ENCODE measurements at regions not wholly inside any gene's neighbourhood (a gene's known extent, or its start where the extent isn't known, plus 50 kb on each side); places are given as distances from the start of the nearest gene placed in this dataset.
"Not testable (repeated sequence)": the region's sequence is repeated elsewhere in the genome, so short reads cannot be mapped to it uniquely, and the experiment has no call there.

DNA sequence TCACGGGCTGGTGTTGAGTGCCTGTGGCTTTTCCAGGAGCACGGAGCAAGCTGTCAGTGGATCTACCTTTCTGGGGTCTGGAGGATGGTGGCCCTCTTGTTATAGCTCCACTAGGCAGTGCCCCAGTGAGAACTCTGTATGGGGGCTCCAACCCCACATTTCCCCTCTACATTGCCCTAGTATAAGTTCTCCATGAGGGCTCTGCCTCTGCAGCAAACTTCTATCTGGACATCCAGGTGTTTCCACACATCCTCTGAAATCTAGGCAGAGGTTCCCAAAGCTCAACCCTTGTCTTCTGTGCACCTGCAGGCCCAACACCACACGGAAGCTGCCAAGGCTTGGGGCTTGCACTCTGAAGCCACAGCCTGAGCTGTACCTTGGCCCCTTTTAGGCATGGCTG lies 157.3 kb downstream of the MRPL39 start:
- H3K4me1 Mint-ChIP-seq, result peaks cover 4% of the 10 kb centered on the region
- H3K36me3 ChIP-seq (replicated peaks in 1 of 2; ENCODE audit: control extremely low read depth in 1 of 2, control insufficient read depth in 1 of 2, extremely low read depth in 1 of 2, insufficient read depth in 2 of 2, low read length in 1 of 2), result no peaks in the 10 kb centered on the region
- H3K4me3 Mint-ChIP-seq, result no peak overlapping the region
- intact Hi-C loops (cut with micrococcal nuclease), result no loop called here
- H3K27me3 ChIP-seq (replicated peaks in 1 of 4; ENCODE audit: control extremely low read depth in 1 of 4, control insufficient read depth in 3 of 4, insufficient read depth in 4 of 4, low read length in 3 of 4), result no peaks in the 10 kb centered on the region
- H3K9ac ChIP-seq (ENCODE audit: low read length), result no peak overlapping the region
- no peaks in the 10 kb centered on the region for H4K20me1 ChIP-seq (ENCODE audit: control insufficient read depth, insufficient read depth, low read length, poor library complexity, severe bottlenecking)
- TF ChIP-seq EZH2 (IDR thresholded peaks at IDR 0.05; ENCODE audit: borderline replicate concordance, insufficient read depth, low read depth, low read length, poor library complexity, severe bottlenecking), result no peak
- TF ChIP-seq, protein P1, sequence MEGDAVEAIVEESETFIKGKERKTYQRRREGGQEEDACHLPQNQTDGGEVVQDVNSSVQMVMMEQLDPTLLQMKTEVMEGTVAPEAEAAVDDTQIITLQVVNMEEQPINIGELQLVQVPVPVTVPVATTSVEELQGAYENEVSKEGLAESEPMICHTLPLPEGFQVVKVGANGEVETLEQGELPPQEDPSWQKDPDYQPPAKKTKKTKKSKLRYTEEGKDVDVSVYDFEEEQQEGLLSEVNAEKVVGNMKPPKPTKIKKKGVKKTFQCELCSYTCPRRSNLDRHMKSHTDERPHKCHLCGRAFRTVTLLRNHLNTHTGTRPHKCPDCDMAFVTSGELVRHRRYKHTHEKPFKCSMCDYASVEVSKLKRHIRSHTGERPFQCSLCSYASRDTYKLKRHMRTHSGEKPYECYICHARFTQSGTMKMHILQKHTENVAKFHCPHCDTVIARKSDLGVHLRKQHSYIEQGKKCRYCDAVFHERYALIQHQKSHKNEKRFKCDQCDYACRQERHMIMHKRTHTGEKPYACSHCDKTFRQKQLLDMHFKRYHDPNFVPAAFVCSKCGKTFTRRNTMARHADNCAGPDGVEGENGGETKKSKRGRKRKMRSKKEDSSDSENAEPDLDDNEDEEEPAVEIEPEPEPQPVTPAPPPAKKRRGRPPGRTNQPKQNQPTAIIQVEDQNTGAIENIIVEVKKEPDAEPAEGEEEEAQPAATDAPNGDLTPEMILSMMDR (IDR thresholded peaks at IDR 0.05), result no peak
- DNase-seq (no peak), ATAC-seq (ENCODE audit: low read depth) (no peak)
- CTCF ChIA-PET, result no interaction called here
- peaks cover 0 to 8% (median 6%) of the 10 kb centered on the region in 3 donors for H3K9me3 ChIP-seq (ENCODE audit: control extremely low read depth in 1 of 3, control insufficient read depth in 2 of 3, insufficient read depth in 1 of 3, low read length in 2 of 3)
- H3K27ac Mint-ChIP-seq, result no peak overlapping the region
- 100% methylated on average over 1 of the region's 3 CpGs for WGBS (ENCODE audit: insufficient coverage)
- H3K9me3 Mint-ChIP-seq (ENCODE audit: insufficient read depth), result peaks cover 7% of the 10 kb centered on the region
- H2AFZ ChIP-seq (ENCODE audit: insufficient read depth, low read depth, low read length, poor library complexity, severe bottlenecking), result no peak overlapping the region
- H3K4me3 ChIP-seq (ENCODE audit: control extremely low read depth in 1 of 5, extremely low read depth in 1 of 5, insufficient read depth in 1 of 5, low read depth in 2 of 5, low read length in 4 of 5), result no peak overlapping the region
- H3K4me2 ChIP-seq (replicated peaks; ENCODE audit: low read depth, low read length, poor library complexity, severe bottlenecking), result no peak overlapping the region
- no peaks in the 10 kb centered on the region for H3K4me1 ChIP-seq (ENCODE audit: control insufficient read depth in 2 of 2, insufficient read depth in 2 of 2, low read length in 2 of 2)
- H3K27ac ChIP-seq (ENCODE audit: low read length in 2 of 2), result no peak overlapping the region
- no peaks in the 10 kb centered on the region for H3K79me2 ChIP-seq (ENCODE audit: control insufficient read depth, insufficient read depth, low read length)
- no peaks in the 10 kb centered on the region for H3K27me3 Mint-ChIP-seq
- POLR2A ChIA-PET, result no interaction called here

DNA sequence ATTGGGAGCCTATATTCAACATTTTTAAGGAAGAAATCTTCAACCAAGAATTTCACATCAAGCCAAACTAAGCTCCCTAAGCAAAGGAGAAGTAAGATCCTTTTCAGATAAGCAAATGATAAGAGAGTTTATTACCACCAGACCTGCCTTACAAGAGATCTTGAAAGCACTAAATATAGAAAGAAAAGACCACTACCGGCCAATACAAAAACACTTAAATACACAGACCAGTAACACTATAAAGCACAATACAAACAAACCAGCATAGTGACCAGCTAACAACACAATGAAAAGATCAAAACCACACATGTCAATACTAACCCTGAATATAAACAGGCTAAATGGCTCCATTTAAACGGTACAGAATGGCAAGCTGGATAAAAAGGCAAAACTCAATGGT lies 165.4 kb downstream of the MRPL39 start:
- H3K9me3 ChIP-seq (ENCODE audit: control extremely low read depth in 1 of 3, control insufficient read depth in 2 of 3, insufficient read depth in 1 of 3, low read length in 2 of 3), result peaks cover 0 to 3% (median 0%) of the 10 kb centered on the region in 3 donors
- H3K27ac ChIP-seq (ENCODE audit: low read length in 2 of 2), result no peak overlapping the region
- no peaks in the 10 kb centered on the region for H3K36me3 ChIP-seq (replicated peaks in 1 of 2; ENCODE audit: control extremely low read depth in 1 of 2, control insufficient read depth in 1 of 2, extremely low read depth in 1 of 2, insufficient read depth in 2 of 2, low read length in 1 of 2)
- H3K4me1 Mint-ChIP-seq, result peaks cover 1% of the 10 kb centered on the region
- intact Hi-C loops (cut with micrococcal nuclease), result no loop called here
- no peaks in the 10 kb centered on the region for H3K9me3 Mint-ChIP-seq (ENCODE audit: insufficient read depth)
- no peak for TF ChIP-seq EZH2 (IDR thresholded peaks at IDR 0.05; ENCODE audit: borderline replicate concordance, insufficient read depth, low read depth, low read length, poor library complexity, severe bottlenecking)
- TF ChIP-seq, protein P1 (IDR thresholded peaks at IDR 0.05), result no peak
- no peak overlapping the region for H3K27ac Mint-ChIP-seq
- no peaks in the 10 kb centered on the region for H3K27me3 Mint-ChIP-seq
- ATAC-seq (ENCODE audit: low read depth), result no peak
- H3K4me1 ChIP-seq (ENCODE audit: control insufficient read depth in 2 of 2, insufficient read depth in 2 of 2, low read length in 2 of 2), result no peaks in the 10 kb centered on the region
- DNase-seq, result no peak
- no peak overlapping the region for H3K4me2 ChIP-seq (replicated peaks; ENCODE audit: low read depth, low read length, poor library complexity, severe bottlenecking)
- WGBS (ENCODE audit: insufficient coverage), result 0% methylated on average over 1 of the region's 2 CpGs
- no peak overlapping the region for H2AFZ ChIP-seq (ENCODE audit: insufficient read depth, low read depth, low read length, poor library complexity, severe bottlenecking)
- H3K4me3 ChIP-seq (ENCODE audit: control extremely low read depth in 1 of 5, extremely low read depth in 1 of 5, insufficient read depth in 1 of 5, low read depth in 2 of 5, low read length in 4 of 5), result no peak overlapping the region
- ChIA-PET CTCF (no interaction called here), POLR2A (no interaction called here)
- H4K20me1 ChIP-seq (ENCODE audit: control insufficient read depth, insufficient read depth, low read length, poor library complexity, severe bottlenecking), result no peaks in the 10 kb centered on the region
- no peak overlapping the region for H3K9ac ChIP-seq (ENCODE audit: low read length)
- H3K27me3 ChIP-seq (replicated peaks in 1 of 4; ENCODE audit: control extremely low read depth in 1 of 4, control insufficient read depth in 3 of 4, insufficient read depth in 4 of 4, low read length in 3 of 4), result no peaks in the 10 kb centered on the region
- no peaks in the 10 kb centered on the region for H3K79me2 ChIP-seq (ENCODE audit: control insufficient read depth, insufficient read depth, low read length)
- H3K4me3 Mint-ChIP-seq, result no peak overlapping the region

DNA sequence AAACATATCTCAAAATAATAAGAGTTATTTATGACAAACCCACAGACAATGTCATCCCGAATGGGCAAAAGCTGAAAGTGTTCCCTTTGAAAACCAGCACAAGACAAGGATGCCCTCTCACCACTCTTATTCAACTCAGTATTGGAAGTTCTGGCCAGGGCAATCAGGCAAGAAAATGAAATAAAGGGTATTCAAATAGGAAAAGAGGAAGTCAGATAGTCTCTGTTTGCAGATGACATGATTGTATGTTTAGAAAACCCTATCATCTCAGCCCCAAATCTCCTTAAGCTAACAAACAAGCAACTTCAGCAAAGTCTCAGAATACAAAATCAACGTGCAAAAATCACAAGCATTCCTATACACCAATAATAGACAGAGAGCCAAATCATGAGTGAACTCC lies 169.8 kb downstream of the MRPL39 start:
- H3K9me3 Mint-ChIP-seq (ENCODE audit: insufficient read depth); H3K4me3 ChIP-seq (ENCODE audit: control extremely low read depth in 1 of 5, extremely low read depth in 1 of 5, insufficient read depth in 1 of 5, low read depth in 2 of 5, low read length in 4 of 5); H3K36me3 ChIP-seq (replicated peaks in 1 of 2; ENCODE audit: control extremely low read depth in 1 of 2, control insufficient read depth in 1 of 2, extremely low read depth in 1 of 2, insufficient read depth in 2 of 2, low read length in 1 of 2); H3K9ac ChIP-seq (ENCODE audit: low read length); H3K27ac ChIP-seq (ENCODE audit: low read length in 2 of 2); H3K4me1 ChIP-seq (ENCODE audit: control insufficient read depth in 2 of 2, insufficient read depth in 2 of 2, low read length in 2 of 2); H3K4me1 Mint-ChIP-seq; H3K79me2 ChIP-seq (ENCODE audit: control insufficient read depth, insufficient read depth, low read length); DNase-seq; H2AFZ ChIP-seq (ENCODE audit: insufficient read depth, low read depth, low read length, poor library complexity, severe bottlenecking); CTCF ChIA-PET; H3K4me3 Mint-ChIP-seq; H3K27me3 ChIP-seq (replicated peaks in 1 of 4; ENCODE audit: control extremely low read depth in 1 of 4, control insufficient read depth in 3 of 4, insufficient read depth in 4 of 4, low read length in 3 of 4); H3K27ac Mint-ChIP-seq; intact Hi-C loops (cut with micrococcal nuclease); H3K27me3 Mint-ChIP-seq; H3K4me2 ChIP-seq (replicated peaks; ENCODE audit: low read depth, low read length, poor library complexity, severe bottlenecking); POLR2A ChIA-PET; H4K20me1 ChIP-seq (ENCODE audit: control insufficient read depth, insufficient read depth, low read length, poor library complexity, severe bottlenecking); H3K9me3 ChIP-seq (ENCODE audit: control extremely low read depth in 1 of 3, control insufficient read depth in 2 of 3, insufficient read depth in 1 of 3, low read length in 2 of 3); ATAC-seq (ENCODE audit: low read depth): not testable (repeated sequence)
- WGBS (ENCODE audit: insufficient coverage), result no CpG with 5 or more reads among the region's 2 CpGs

Measured in B cell (primary cell).